OCI-LY3 (cell line): ENCODE measurements at regions not wholly inside any gene's neighbourhood (a gene's known extent, or its start where the extent isn't known, plus 50 kb on each side); places are given as distances from the start of the nearest gene placed in this dataset.

ENCODE experiments used
- CTCF ChIP-seq: fragments of 200-600, 300-600 bp; sonication (generic); IDR thresholded peaks from 2 replicates; pipeline ENCODE4 v1.5.1; 2014; ENCODE audit warnings: antibody characterized with exemption, low read length, low read depth
- EZH2phosphoT487 ChIP-seq: fragments of 200-600 bp; shearing (Covaris generic); IDR thresholded peaks from 2 replicates; pipeline ENCODE4 v1.6.1; 2018; ENCODE audit warnings: antibody characterized with exemption, mixed run types, low read depth

- TF ChIP-seq CTCF: no peak
- no peak for TF ChIP-seq EZH2phosphoT487
Measured at GRCh38 chr7:142571581-142571980, 177.7 kb upstream of the PRSS1 start.
